GM10266 (cell line): ENCODE measurements at regions not wholly inside any gene's neighbourhood (a gene's known extent, or its start where the extent isn't known, plus 50 kb on each side); places are given as distances from the start of the nearest gene placed in this dataset.
"Not testable (repeated sequence)": the region's sequence is repeated elsewhere in the genome, so short reads cannot be mapped to it uniquely, and the experiment has no call there.

Experiments used
- DNase-seq: peaks from one replicate; pipeline ENCODE4 v3.0.0; 2012; ENCODE audit errors: extremely low spot score
- TF ChIP-seq, protein P1 (sequence below): IDR thresholded peaks from 2 replicates; pipeline ENCODE4 v1.5.1; 2012; ENCODE audit warnings: mild to moderate bottlenecking, low read depth; ENCODE audit not compliant: control insufficient read depth, insufficient read depth; ENCODE audit errors: missing control alignments

DNA sequence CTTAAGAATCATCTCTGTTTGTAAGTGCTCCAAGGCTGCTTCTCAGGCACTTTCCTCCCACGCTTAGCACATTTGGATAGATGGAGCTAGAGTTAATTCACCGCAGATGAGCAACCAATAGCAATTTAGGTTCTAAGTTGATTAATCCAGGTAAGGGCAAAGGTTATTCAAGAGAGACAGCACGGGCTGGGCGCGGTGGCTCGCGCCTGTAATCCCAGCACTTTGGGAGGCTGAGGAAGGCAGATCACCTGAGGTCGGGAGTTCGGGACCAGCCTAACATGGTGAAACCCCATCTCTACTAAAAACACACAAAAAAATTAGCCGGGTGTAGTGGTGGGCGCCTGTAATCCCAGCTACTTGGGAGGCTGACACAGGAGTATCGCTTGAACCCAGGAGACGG, 54.5 kb upstream of the UNC13C start:
- DNase-seq, result not testable (repeated sequence)

- no peak for DNase-seq
- TF ChIP-seq, protein P1, sequence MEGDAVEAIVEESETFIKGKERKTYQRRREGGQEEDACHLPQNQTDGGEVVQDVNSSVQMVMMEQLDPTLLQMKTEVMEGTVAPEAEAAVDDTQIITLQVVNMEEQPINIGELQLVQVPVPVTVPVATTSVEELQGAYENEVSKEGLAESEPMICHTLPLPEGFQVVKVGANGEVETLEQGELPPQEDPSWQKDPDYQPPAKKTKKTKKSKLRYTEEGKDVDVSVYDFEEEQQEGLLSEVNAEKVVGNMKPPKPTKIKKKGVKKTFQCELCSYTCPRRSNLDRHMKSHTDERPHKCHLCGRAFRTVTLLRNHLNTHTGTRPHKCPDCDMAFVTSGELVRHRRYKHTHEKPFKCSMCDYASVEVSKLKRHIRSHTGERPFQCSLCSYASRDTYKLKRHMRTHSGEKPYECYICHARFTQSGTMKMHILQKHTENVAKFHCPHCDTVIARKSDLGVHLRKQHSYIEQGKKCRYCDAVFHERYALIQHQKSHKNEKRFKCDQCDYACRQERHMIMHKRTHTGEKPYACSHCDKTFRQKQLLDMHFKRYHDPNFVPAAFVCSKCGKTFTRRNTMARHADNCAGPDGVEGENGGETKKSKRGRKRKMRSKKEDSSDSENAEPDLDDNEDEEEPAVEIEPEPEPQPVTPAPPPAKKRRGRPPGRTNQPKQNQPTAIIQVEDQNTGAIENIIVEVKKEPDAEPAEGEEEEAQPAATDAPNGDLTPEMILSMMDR, result no peak
Observed at GRCh38 chr15:53918180-53919079, 59.8 kb upstream of the UNC13C start.

- TF ChIP-seq, protein P1, result no peak
- DNase-seq, result no peak
Observed at GRCh38 chr15:53917109-53917508, 61.1 kb upstream of the UNC13C start.

DNA sequence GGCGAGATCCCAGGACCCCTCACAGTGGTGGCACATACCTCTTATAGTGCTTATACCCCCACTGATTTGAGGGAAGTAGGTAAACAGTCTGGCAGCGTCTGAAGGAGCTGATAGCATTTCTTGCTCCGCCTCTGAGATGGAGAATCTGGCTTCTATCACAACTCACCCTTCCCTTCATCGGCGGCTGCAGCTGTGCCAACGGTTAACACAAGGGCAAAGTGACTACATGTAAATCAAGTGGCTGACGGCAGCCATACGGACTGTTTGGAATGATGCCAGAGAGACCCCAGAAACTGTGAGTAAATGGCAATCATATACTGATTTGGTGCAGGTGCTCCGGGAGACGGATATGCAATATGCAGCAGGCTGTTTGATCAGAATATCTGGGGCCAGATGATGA, 66.8 kb upstream of the UNC13C start:
- no peak for DNase-seq

DNA sequence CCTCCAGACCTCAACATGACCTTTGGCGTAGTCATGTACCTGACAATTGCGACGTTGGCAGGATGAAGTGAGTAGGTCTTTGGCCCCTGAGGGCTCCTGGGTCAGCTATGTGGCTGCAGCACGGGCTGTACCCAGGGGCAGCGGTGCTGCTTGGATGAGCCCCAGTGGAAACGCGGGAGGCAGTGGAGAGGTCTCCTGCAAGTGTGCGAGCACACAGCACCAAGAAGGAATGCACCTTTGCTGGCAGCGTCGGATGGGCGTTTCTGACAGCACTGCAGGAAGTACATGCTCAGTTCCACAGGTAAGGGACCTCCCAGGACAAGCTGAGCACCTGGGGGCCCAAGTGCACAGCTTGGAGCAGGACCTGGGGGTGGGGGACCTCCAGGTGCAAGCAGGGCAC, 67.4 kb upstream of the UNC13C start:
- TF ChIP-seq, protein P1, result no peak
- DNase-seq, result no peak

More for the DNA sequence above, 66.8 kb upstream of the UNC13C start:
- TF ChIP-seq, protein P1, result no peak

DNA sequence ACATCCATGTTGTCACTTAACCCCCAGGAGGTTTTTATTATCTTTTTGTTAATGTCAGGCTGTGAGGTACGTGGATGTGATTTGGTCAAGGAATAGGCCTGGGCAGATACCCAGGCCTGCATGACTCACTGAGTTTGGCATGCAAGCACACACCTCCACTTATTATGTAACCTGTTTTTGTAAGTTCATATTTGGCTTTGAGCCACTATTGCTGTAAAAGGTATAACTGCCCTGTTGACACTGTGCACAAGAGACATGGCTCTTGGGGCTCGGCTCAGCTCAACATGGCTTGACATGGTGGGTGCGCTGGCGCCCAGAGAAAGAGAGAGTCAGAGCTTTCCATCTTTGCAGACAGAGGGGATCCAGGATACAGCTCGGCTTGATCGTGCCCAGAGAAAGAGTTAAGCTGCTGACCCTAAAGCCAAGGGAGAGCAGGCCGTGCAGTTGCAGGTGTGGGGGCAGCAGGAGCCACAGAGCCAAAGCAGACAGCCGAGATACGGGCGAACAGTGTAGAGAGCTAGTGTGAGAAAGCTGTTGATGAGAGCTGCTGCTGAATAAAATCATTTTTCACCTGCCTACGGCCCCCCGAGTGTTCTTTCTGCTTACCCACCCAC, 67.9 kb upstream of the UNC13C start:
- DNase-seq, result no peak
- TF ChIP-seq, protein P1, result no peak

DNA sequence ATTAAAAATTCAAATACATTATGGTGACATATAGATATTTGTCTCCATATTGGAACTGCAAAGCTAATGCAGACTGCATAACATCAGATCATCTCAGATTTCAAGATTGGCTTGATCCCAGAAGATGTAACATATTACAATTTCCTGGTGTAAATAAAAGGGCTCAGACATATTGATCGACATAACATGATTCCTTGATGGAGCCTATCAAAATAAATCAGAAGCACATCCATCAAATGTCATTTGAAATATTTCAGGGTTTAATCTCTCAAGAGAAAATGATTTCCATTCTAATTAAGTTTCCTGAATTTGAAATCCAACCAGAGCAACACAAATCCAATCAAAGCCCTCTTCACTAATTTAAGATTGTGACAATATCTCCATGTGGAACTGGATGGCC, 75.1 kb upstream of the UNC13C start:
- no peak for DNase-seq
- TF ChIP-seq, protein P1, result no peak

DNA sequence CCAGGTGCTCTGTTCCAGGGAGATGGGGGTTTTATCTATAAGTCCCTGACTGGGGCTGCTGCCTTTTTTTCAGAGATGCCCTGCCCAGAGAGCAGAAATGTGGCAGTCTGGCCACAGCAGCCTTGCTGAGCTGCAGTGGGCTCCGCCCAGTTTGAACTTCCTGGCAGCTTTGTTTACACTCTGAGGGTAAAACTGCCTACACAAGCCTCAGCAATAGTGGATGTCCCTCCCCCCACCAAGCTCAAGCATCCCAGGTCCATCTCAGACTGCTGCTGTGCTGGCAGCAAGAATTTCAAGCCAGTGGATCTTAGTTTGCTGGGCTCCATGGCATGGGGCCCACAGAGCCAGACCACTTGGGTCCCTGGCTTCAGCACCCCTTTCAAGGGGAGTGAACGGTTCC, 84.8 kb upstream of the UNC13C start:
- DNase-seq, result not testable (repeated sequence)
